A172 (cell line): ENCODE measurements at regions not wholly inside any gene's neighbourhood (a gene's known extent, or its start where the extent isn't known, plus 50 kb on each side); places are given as distances from the start of the nearest gene placed in this dataset.

Source experiments
- DNase-seq: peaks from one replicate; pipeline ENCODE4 v3.0.0-alpha.2; 2015; ENCODE audit warnings: low spot score

DNA sequence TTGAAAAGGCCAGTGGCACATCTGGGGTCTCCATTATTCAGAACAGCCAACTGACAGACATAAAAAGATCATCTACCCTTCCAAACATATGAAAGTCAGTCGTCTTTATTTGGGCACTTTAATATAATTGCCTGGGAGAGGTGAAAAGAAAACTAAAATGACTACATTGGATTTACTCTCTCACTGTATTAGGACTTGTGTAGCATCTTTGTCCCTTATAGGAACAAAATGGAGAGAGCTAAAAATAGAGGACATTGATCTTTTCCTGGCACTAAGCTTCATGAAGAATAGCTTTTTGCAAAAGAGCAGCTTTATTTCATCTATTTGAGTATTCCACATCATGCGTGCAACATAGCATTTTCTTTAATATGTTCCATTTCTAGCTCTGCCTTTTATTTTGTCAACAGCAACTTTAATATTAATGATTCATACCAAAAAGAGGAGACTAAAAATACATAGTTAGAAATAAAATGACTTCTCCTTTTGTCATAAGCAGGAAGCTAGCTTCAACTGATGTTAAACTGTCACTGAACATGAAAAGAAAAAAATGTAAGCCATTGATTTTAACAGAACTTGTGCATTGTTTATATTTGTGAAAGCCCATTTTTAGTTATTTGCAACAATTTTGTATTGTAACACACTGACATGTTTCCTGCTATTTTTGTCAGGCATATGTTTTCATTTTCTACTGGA, 254.6 kb downstream of the SEC23A start:
- no peak for DNase-seq

DNA sequence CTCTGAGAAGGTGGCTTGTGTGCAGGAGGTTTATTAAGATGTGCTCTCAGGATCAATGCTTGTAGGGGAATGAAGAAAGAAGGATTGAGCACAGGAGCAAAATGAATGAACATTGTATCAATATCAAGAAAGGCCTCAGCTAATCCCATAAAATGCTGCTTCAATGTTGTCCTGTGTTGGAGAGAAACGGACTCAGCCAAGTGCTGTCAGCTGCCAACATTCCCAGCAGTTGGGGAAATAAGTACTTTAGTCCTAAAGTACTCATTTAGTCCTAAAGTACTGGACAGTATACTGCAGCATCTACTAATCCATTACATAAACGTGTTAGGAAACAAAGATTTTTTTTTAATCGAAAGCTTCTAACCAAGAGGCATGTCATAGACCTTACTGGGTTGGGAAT, 255.9 kb downstream of the SEC23A start:
- DNase-seq, result no peak

DNA sequence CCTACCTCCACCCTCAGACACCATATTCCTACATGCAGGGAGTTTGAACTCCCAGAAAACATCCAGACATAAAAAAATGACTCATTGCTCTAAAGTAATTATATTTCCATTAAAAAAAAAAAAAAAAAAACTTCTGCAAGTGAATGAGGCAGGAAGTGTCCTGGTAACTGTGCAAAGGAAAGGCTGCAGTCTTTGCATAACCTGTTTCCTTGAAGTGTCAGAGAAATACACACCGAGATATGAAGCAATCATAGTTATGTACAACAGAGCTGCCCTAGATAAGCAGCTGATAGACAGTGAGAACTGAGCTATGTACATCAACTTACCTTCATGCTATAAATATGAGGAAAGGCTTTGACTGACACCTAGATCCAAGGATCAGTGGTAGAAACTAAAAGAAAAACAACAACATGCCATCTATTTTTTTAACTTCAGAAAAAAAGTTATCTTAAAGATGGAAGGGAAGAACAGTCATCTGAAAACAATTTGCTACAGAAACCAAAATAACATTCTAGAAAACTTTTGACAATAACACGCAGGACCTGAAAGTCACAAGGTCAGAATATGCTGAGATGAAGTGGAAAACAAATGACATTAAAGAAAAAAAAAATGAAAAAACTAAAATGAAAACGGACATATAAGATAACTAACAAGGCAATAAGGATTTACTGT, 263.2 kb downstream of the SEC23A start:
- DNase-seq, result peak; percentile 28

DNA sequence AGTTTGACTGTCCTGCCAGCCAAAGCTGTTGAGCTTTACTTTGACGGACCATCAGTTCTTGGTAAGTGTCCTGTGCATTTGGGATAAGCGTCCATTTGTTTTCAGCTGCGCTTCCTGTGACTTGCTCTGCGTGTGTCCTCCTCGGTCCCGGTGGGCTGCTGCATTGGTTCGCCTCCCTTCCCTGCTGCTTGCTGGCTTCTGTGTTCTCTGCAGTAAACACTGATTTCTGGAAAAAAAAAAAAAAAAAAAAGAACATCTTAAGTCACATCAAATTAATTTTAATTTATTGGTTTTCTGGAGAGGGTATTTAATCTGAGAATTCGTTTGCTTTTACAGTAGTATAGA, 264.1 kb downstream of the SEC23A start:
- no peak for DNase-seq

DNA sequence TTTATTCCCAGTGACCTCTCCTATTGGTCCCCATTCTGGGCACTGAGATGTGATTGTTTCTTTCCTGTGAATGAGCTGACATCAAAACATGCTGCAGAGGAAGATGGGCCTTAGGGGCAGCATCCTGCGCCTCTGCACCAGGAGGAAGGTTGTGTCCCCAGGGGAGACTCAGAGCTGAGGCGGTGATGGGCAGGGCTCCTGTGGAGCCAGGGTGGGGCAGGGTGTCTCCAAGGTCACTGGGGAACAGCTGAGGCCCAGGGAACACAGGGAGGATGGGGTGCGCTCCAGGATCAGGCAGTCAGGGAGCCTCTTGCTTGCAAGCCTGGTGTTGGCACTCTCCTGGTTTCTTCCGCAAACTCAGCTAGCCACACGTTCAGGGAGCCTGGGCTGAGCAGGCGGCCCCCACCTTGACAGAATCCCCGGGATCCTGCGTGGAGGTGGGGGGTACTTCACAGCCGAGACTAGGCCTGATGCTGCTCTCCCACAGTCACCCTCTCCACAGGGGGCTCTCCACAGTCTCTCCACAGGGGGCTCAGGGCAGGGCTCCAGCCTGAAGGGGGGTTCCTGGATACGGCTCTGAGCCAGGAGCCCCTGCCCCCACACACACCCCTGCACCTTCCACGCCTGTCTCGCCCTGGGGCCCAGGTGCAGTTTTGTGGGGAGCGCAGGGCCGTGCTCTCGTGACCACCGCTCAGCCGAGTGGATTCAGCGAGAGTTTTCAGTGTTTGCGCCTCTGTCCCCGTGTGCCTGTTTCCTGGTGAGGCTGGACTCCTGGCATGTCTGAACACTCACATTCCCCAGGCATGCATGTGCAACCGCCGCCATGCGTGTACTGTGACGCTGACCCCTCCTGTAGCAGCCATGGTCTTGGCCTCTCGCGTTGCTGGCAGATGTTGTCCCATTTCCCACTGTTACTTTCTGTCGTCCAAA, 264.7 kb downstream of the SEC23A start:
- DNase-seq, result no peak

DNA sequence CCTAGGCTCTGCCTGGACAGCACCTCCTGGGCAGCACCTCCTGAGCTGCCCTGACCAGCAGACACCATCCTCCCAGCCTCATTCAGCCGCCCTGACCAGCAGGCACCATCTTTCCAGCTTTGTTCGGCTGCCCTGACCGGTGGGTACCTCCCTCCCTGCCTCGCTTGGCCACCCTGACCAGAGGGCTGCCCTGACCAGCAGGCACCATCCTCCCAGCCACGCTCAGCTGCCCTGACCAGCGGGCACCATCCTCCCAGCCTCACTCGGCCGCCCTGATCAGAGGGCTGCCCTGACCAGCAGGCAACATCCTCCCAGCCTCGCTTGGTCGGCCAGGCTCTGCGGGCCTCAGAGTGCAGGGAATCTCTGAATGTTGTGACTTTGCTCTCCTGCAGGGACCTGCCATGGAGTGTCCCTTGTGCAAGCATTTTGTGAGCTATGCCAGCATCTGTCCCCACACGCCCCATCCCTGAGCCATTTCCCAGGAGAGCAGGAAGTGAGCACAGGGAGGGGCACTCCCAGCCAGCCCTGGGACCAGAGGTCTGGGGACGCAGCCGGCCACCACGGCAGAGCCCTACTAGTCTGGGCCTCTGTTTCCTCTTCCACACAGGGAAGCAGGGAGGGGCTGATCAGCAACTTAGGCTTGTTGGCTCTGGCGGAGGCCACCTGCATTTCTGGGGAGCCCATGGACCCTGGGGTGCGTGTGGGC, 265.5 kb downstream of the SEC23A start:
- no peak for DNase-seq

DNA sequence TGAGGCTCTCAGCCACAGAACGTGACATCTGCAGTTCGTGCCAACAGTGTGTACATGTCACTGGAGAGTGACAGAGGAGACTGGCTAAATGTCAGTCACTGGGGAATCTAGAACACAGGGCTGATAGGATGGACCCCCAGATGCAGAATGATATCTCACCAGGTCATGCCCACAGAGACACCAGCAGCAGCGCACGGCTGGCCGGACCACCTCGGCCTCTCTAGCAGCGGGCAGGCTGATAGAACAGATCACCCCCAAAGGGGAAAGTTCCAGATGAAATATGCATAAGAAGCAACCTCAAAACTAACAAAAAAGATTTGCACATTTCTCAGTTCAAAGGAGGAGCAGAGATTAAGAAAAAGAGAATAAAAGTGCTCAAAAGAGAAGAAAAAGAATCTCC, 266.5 kb downstream of the SEC23A start:
- DNase-seq, result no peak

DNA sequence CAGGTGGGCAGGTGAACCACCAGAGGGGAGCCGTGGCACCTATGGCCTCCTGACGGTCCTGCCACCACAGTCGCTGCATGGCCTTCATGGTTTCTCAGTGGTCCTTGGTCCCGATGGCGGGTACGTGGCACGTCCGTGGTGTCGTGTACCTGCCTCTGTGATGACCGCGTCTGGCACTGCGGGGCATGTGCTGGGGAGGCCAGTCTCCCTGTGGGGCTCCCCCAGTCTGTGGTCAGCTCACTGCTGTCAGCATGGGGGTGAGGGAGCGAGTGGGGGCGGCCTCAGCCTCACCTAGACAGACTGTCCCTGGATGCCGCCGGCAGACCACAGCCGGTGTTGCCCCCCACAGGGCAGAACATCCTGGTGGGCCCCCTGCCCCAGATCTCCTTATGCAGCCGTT, 267.2 kb downstream of the SEC23A start:
- no peak for DNase-seq

DNA sequence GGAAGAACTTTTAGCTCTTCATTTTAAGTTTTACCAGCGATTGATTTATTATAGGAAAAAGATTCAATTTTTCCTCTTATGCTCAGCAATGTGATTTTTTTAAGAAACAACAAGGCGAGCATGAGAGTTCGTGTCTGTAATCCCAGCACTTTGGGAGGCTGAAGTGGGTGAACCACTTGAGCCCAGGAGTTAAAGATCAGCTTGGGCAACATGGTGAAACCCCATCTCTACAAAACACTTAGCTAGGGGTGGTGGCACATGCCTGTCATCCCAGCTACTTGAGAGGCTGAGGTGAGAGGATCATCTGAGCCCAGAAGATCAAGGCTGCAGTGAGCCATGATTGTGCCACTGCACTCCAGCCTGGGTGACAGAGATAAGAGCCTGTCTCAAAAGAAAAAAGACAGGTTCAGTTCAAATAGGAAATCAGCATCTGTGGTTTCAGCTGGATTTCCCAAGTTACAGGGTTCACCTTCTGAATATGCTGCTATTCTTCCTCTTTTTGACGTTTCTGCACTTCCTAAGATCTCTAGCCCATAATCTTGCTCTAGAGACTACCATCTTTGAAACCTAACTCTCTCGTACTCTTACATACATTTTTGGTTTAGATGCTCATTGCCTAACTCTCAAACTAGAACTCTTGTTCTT, 274.7 kb downstream of the SEC23A start:
- no peak for DNase-seq

DNA sequence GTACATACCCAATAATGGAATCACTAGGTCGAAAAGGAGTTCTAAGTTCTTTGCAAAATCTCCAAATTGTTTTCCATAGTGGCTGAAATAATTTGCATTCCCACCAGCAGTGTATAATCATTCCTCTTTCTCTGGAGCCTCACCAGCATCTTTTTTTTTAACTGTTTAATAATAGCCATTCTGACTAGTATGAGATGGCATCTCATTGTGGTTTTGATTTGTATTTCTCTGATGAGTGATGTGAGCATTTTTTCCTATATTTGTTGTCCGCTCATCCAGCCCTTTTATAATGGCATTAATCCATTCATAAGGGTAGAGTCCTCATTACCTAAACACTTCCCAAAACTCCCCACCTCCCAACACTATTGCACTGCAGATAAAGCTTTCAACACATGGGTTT, 278.3 kb downstream of the SEC23A start:
- DNase-seq, result peak; percentile 2

DNA sequence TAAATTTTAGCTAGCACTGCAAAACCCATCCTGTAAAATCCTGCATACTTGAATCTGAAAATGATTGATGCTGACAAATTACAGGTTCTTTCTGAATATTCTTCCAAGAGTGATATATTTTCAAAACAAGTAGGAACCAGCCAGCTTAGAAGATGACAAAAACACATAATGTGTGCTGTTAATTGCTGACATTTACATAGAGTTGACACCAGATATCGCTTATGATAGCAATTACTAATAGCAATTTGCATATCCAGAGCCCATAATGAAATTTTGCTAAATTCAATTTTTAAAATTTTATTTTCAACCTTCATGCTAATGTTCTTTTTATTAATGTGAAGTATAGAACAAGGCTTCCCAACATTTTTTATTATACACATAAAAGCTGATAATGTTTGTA, 284.5 kb downstream of the SEC23A start:
- DNase-seq, result no peak

DNA sequence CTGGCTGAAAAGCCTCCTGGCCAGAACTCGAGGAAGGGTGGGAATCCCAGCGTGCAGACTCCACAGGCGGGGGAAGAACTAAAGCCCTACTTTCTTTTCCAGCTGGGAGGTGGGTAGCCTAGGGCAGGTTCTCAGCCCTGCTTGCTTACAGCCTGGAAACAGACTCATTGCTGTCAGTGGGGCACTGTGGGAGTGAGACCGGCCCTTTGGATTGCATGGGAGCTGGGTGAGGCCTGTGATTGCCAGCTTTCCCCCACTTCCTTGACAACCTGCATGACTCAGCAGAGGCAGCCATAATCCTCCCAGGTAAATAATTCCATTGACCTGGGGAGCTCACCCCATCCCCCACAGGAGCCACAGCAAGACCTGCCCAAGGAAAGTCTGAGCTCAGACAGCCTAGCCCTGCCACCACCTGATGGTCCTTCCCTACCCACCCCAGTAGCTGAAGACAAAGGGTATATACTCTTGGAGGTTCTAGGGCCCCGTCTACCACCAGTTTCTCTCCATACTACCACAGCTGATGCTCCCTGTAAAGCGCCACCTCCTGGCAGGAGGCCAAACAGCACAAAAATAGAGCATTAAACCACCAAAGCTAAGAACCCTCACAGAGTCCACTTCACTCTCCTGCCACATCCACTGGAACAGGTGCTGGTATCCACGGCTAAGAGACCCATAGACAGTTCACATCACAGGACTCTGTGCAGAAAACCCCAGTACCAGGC, 294.1 kb downstream of the SEC23A start:
- no peak for DNase-seq

DNA sequence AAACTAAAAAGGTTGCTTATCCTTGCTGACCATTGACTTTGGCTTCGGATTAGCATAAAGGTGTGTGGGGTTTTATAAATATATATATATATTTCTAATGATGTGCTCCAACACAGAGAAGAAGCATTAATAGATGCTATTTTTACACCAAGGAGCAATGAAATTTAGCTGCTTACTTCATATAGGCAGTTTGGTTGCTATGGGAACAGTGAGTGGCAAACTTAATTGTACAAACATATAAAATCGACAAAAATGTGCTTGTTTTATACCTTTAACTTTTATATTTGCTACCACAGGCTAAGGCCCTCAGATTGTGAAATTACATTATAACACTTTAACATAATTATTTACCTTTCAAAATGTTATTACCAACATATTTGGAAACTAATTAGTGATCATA, 303.4 kb downstream of the SEC23A start:
- no peak for DNase-seq

DNA sequence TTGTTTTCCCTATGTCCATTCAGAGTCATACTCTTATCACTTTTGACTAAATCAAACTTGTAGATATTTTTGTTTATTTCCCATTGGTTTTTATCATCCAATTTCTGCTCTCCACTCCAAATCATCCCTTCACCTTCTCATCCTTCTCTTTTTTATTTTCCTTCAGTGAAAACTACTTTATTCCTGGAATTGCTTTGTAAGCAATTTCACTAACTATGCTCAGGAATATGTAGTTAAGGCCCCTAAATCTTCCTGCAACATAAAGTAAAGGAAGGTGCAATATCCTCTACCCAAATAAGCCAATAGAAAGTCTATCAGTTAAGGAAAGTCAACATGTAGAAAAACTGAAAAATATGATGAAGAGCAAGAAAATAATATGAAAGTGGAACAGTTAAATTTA, 308.4 kb downstream of the SEC23A start:
- no peak for DNase-seq

DNA sequence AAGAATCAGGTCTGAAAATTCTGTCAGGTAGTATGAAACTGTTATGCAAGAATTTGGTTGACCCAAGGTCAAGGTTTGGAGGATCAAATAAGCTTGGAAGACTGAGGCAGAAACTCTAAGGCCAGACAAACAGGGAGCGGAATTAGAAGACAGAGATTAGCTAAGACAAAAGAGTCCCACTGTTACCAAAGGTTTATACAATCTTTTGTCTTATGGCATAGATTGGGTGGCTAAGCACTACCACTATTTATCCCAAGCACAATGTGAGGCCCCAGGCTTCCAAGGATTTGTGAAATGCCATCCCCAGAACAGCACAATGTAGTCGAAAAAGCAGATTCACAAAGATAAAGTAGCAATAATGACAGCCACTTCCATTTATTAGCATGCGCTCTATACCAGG, 311.2 kb downstream of the SEC23A start:
- DNase-seq, result no peak

DNA sequence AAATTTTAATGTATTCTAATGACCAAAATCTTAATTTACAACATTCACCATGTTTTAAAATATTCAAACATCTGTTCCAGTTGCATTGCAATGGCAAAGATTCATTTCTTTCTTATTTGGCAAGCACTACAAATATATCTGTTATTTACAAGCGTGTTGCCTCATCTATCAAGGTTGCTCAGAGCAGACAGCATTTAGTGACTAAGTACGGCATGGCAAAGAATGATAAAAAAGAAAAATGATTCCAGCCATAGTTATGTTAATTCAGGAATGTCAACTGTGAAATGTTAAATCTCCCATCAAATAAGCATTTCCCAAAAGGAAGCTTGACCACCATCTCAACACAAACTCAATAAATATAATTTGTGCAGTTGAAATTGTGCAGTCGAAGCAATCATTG, 312.1 kb downstream of the SEC23A start:
- DNase-seq, result no peak

DNA sequence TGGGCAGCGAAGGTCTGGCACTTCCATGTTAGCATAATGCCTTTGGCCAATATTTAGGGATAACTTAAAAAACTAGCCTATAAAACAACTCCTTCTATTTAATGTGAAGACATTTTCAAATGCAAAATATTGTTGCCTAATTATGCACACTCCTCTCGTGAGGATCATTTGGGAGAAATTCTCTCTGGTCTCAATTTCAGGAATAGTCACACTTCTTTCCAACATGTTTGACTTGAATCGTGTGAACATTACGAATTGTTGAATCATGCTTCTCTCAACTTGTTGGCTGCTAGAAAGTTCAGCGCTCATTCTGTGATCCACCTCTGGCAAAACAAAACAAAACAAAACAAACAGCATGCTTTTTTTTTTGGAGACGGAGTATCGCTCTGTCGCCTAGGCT, 313.2 kb downstream of the SEC23A start:
- DNase-seq, result no peak

DNA sequence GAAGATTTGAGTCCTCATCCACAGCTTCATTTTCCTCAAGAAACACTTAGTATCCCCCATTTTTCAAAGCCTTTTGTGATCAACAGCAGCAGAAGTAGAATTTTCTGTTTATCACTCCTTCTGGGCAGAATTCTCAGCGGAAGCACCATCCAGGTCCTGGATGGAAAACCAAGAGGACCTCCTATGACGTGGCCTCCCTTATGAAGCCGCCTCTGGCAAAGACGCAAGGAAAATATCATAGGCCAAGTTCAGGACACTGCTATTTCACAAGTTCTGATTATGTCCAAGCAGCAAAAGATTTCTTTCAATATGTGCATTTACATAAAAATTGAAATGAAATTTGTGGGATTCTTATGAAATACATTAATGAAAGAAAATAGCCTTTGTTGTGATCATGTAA, 315.0 kb downstream of the SEC23A start:
- DNase-seq, result no peak

DNA sequence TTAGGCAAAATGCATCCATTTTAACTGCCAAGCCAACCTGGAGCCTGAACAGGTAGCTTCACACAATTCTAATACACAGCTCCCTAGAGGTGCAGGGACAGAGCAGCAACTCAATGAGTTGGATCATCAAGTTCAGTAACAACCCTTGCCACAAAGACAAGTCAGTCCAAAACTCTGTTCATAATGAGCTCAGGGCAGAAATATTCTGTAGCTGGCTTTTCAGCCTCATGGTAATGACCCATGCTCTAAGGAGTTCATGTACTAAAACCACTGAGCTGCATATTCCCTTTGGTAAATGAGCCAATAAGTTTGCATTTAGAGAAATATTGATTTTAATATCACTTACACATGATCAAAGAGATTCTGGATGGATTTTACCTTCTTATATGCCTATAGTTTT, 316.1 kb downstream of the SEC23A start:
- DNase-seq, result no peak

DNA sequence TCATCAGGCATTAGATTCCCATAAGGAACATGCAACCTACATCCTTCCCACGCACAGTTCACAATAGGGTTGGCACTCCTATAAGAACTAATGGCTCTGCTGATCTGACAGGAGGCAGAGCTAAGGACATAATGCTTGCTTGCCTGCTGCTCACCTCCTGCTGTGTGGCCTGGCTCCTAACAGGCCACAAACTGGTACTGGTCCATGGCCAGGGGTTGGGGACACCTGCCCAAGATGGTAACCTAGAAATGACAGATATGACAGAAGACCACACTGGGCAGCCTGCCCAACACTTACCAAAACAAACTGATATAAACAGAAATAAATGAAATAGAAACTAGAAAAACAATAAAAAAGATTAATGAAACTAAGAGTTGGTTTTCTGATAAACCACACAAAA, 325.6 kb downstream of the SEC23A start:
- DNase-seq, result no peak

DNA sequence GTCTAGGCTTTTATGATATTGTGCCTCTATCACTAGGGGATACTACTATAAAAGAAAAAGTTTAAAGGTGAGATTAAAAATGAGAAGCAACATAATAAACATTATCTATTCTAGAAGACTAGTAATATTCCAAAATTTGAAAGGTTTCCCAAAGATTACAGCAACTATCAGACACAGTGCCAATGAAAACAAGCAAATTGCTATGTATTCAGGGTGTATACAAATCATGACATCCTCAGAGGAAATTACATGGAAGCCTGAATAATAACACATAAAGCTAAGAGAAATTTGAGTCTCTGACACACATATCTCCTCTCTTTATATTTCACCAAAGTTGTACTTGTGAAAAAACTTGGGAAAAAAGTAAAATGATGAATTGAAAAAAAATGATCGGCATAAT, 327.0 kb downstream of the SEC23A start:
- DNase-seq, result no peak
